KMS-11 (cell line): ENCODE measurements at regions not wholly inside any gene's neighbourhood (a gene's known extent, or its start where the extent isn't known, plus 50 kb on each side); places are given as distances from the start of the nearest gene placed in this dataset.

ENCODE experiments used
- H2AFZ ChIP-seq: fragments of 200-600 bp; sonication (generic); 2 replicates; pipeline ENCODE4 v1.6.1; 2016; ENCODE audit warnings: antibody characterized with exemption, mixed run types, low read depth
- H3K27ac ChIP-seq: fragments of 200-600 bp; sonication (generic); 2 replicates; pipeline ENCODE4 v1.6.1; 2016; ENCODE audit warnings: mild to moderate bottlenecking, mixed run types
- H3K27me3 ChIP-seq: fragments of 200-600 bp; sonication (generic); 2 replicates; pipeline ENCODE4 v1.6.1; 2017; ENCODE audit warnings: mild to moderate bottlenecking, low read depth, mixed run types, moderate library complexity; ENCODE audit not compliant: insufficient read depth
- H3K36me3 ChIP-seq: fragments of 200-600 bp; sonication (generic); 2 replicates; pipeline ENCODE4 v1.6.1; 2017; ENCODE audit warnings: mild to moderate bottlenecking, mixed run types; ENCODE audit not compliant: insufficient read depth
- H3K4me1 ChIP-seq: fragments of 200-600 bp; sonication (generic); 2 replicates; pipeline ENCODE4 v1.6.1; 2016; ENCODE audit warnings: mild to moderate bottlenecking, low read depth, mixed run types; ENCODE audit not compliant: poor library complexity, severe bottlenecking
- H3K4me2 ChIP-seq: fragments of 200-600 bp; sonication (generic); 2 replicates; pipeline ENCODE4 v1.7.0; 2016; ENCODE audit warnings: mild to moderate bottlenecking, mixed run types
- H3K4me3 ChIP-seq: fragments of 200-600 bp; sonication (generic); IDR thresholded peaks from 2 replicates; pipeline ENCODE4 v1.6.1; 2017; ENCODE audit warnings: low read depth, low read length, mixed read lengths; ENCODE audit not compliant: insufficient read depth
- H3K79me2 ChIP-seq: fragments of 200-600 bp; sonication (generic); 2 replicates; pipeline ENCODE4 v1.6.1; 2016; ENCODE audit warnings: low read depth, mixed run types; ENCODE audit not compliant: insufficient read depth
- H3K9ac ChIP-seq: fragments of 200-600 bp; sonication (generic); 2 replicates; pipeline ENCODE4 v1.6.1; 2016; ENCODE audit warnings: mild to moderate bottlenecking, mixed run types
- H4K20me1 ChIP-seq: fragments of 200-600 bp; sonication (generic); 2 replicates; pipeline ENCODE4 v1.6.1; 2016; ENCODE audit warnings: mild to moderate bottlenecking, mixed run types; ENCODE audit not compliant: insufficient read depth
- TF ChIP-seq, protein P1 (sequence below): fragments of 200-600 bp; sonication (generic); conservative IDR thresholded peaks from 2 replicates; pipeline ENCODE4 v1.6.1; 2017; ENCODE audit warnings: low read depth, mild to moderate bottlenecking, antibody characterized with exemption, low read length, moderate library complexity, mixed read lengths

DNA sequence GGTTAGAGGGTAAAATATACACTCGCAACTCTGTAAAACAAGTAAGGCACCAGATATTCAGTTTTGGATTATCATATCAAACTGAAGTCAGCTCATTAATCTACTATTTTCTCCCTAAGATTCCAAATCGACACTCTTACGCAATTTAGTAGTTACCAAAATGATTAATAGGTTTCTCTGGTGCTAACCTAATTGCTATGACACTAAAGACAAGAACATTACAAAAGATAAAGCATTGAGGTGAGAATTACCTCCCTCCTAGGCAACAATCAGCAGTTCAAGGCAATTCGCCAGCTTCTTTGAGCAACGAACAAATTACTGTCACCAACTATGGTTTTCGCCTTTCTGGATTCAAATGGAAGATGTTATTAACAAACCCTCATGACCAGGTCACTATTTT lies 1305.0 kb downstream of the ROBO2 start:
- Histone ChIP-seq H4K20me1 (no peaks in the 10 kb centered on the region), H3K27ac (no peak overlapping the region), H3K9ac (no peak overlapping the region), H3K79me2 (no peaks in the 10 kb centered on the region), H3K4me2 (no peak overlapping the region), H2AFZ (no peak overlapping the region), H3K27me3 (no peaks in the 10 kb centered on the region), H3K36me3 (no peaks in the 10 kb centered on the region), H3K4me1 (no peaks in the 10 kb centered on the region), H3K4me3 (no peak overlapping the region)
- TF ChIP-seq, protein P1, sequence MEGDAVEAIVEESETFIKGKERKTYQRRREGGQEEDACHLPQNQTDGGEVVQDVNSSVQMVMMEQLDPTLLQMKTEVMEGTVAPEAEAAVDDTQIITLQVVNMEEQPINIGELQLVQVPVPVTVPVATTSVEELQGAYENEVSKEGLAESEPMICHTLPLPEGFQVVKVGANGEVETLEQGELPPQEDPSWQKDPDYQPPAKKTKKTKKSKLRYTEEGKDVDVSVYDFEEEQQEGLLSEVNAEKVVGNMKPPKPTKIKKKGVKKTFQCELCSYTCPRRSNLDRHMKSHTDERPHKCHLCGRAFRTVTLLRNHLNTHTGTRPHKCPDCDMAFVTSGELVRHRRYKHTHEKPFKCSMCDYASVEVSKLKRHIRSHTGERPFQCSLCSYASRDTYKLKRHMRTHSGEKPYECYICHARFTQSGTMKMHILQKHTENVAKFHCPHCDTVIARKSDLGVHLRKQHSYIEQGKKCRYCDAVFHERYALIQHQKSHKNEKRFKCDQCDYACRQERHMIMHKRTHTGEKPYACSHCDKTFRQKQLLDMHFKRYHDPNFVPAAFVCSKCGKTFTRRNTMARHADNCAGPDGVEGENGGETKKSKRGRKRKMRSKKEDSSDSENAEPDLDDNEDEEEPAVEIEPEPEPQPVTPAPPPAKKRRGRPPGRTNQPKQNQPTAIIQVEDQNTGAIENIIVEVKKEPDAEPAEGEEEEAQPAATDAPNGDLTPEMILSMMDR, result no peak

- H3K4me2 ChIP-seq, result no peak overlapping the region
- H3K79me2 ChIP-seq, result no peaks in the 10 kb centered on the region
- no peaks in the 10 kb centered on the region for H4K20me1 ChIP-seq
- H2AFZ ChIP-seq, result no peak overlapping the region
- no peak overlapping the region for H3K27ac ChIP-seq
- no peaks in the 10 kb centered on the region for H3K27me3 ChIP-seq
- TF ChIP-seq, protein P1, result no peak
- H3K9ac ChIP-seq, result no peak overlapping the region
- H3K4me1 ChIP-seq, result no peaks in the 10 kb centered on the region
- no peak overlapping the region for H3K4me3 ChIP-seq
- no peaks in the 10 kb centered on the region for H3K36me3 ChIP-seq
Measured at GRCh38 chr3:78347176-78347575, 1307.3 kb downstream of the ROBO2 start.

DNA sequence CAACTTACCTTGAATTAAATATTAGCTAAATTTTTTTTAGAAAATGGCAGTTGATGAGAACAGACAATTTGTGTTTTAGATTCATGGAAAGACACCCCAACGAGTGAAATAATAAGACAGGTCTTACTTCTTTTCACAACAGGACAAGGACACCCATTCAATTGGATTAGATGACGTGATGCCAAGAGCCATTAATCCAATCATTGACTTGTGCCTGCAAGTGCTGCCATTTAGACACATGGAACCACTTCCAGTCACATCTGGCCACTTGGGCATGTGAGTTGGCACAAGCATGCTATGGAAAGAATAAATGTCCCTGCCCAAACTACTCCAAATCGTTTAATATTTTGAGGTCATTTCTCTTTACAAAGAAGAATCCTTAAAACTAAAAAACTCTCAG lies 1308.8 kb downstream of the ROBO2 start:
- Histone ChIP-seq H3K27me3 (no peaks in the 10 kb centered on the region), H3K79me2 (no peaks in the 10 kb centered on the region)
- TF ChIP-seq, protein P1, result no peak

GRCh38 chr3:78349571-78349970 lies 1309.7 kb downstream of the ROBO2 start:
- Histone ChIP-seq H3K9ac (no peak overlapping the region), H4K20me1 (no peaks in the 10 kb centered on the region), H3K27me3 (no peaks in the 10 kb centered on the region), H3K4me3 (no peak overlapping the region), H3K27ac (no peak overlapping the region), H3K79me2 (no peaks in the 10 kb centered on the region), H3K4me1 (no peaks in the 10 kb centered on the region), H3K4me2 (no peak overlapping the region), H3K36me3 (no peaks in the 10 kb centered on the region), H2AFZ (no peak overlapping the region)
- TF ChIP-seq, protein P1, result no peak

More for the DNA sequence above, 1308.8 kb downstream of the ROBO2 start:
- Histone ChIP-seq H3K36me3 (no peaks in the 10 kb centered on the region), H4K20me1 (no peaks in the 10 kb centered on the region), H2AFZ (no peak overlapping the region), H3K4me3 (no peak overlapping the region), H3K27ac (no peak overlapping the region), H3K9ac (no peak overlapping the region), H3K4me2 (no peak overlapping the region), H3K4me1 (no peaks in the 10 kb centered on the region)

GRCh38 chr3:78351334-78351733 lies 1311.4 kb downstream of the ROBO2 start:
- TF ChIP-seq, protein P1, result no peak
- no peak overlapping the region for H3K4me3 ChIP-seq
- H3K9ac ChIP-seq, result no peak overlapping the region
- H3K79me2 ChIP-seq, result no peaks in the 10 kb centered on the region
- no peak overlapping the region for H3K4me2 ChIP-seq
- H4K20me1 ChIP-seq, result no peaks in the 10 kb centered on the region
- H3K4me1 ChIP-seq, result no peaks in the 10 kb centered on the region
- no peak overlapping the region for H2AFZ ChIP-seq
- H3K36me3 ChIP-seq, result no peaks in the 10 kb centered on the region
- H3K27me3 ChIP-seq, result no peaks in the 10 kb centered on the region
- no peak overlapping the region for H3K27ac ChIP-seq
